Amygdala (tissue), 56 donors: ENCODE measurements at regions not wholly inside any gene's neighbourhood (a gene's known extent, or its start where the extent isn't known, plus 50 kb on each side); places are given as distances from the start of the nearest gene placed in this dataset.
"Not testable (repeated sequence)": the region's sequence is repeated elsewhere in the genome, so short reads cannot be mapped to it uniquely, and the experiment has no call there.

ENCODE experiments used
- DNase-seq, 56 donors: peaks; one replicate each; lab custom pipeline; 2025; lab: John Stamatoyannopoulos, UW

GRCh38 chr4:132076829-132077228 lies 1072.3 kb upstream of the PCDH10 start:
- DNase-seq = no peak

- DNase-seq = no peak
Observed at GRCh38 chr4:132085105-132085504, 1064.0 kb upstream of the PCDH10 start.

GRCh38 chr4:132094017-132094416 lies 1055.1 kb upstream of the PCDH10 start:
- no peak for DNase-seq

GRCh38 chr4:132097041-132097440 lies 1052.1 kb upstream of the PCDH10 start:
- no peak for DNase-seq

GRCh38 chr4:132101526-132101925 lies 1047.6 kb upstream of the PCDH10 start:
- DNase-seq = no peak

- no peak for DNase-seq
Observed at GRCh38 chr4:132108784-132109183, 1040.3 kb upstream of the PCDH10 start.

- DNase-seq = no peak
Observed at GRCh38 chr4:132114885-132115284, 1034.2 kb upstream of the PCDH10 start.

GRCh38 chr4:132122741-132123140 lies 1026.4 kb upstream of the PCDH10 start:
- not testable (repeated sequence) for DNase-seq

- DNase-seq = no peak
Observed at GRCh38 chr4:132123870-132124623, 1025.0 kb upstream of the PCDH10 start.

- no peak for DNase-seq
Observed at GRCh38 chr4:132124624-132124974, 1024.5 kb upstream of the PCDH10 start.

- no peak for DNase-seq
Observed at GRCh38 chr4:132125131-132125530, 1024.0 kb upstream of the PCDH10 start.

GRCh38 chr4:132132433-132132832 lies 1016.7 kb upstream of the PCDH10 start:
- DNase-seq = no peak

- no peak for DNase-seq
Observed at GRCh38 chr4:132169660-132170059, 979.4 kb upstream of the PCDH10 start.

GRCh38 chr4:132180020-132180427 lies 969.1 kb upstream of the PCDH10 start:
- DNase-seq = no peak

- no peak for DNase-seq
Observed at GRCh38 chr4:132195176-132195575, 953.9 kb upstream of the PCDH10 start.

GRCh38 chr4:132203618-132204017 lies 945.5 kb upstream of the PCDH10 start:
- DNase-seq = no peak

GRCh38 chr4:132214519-132214918 lies 934.6 kb upstream of the PCDH10 start:
- DNase-seq = no peak

- no peak for DNase-seq
Observed at GRCh38 chr4:132218406-132218805, 930.7 kb upstream of the PCDH10 start.

GRCh38 chr4:132227151-132227856 lies 921.8 kb upstream of the PCDH10 start:
- no peak for DNase-seq

- DNase-seq = not testable (repeated sequence)
Observed at GRCh38 chr4:132227857-132228165, 921.3 kb upstream of the PCDH10 start.

- DNase-seq = no peak
Observed at GRCh38 chr4:132228676-132229075, 920.4 kb upstream of the PCDH10 start.

- no peak for DNase-seq
Observed at GRCh38 chr4:132230025-132230424, 919.1 kb upstream of the PCDH10 start.
